Ishikawa (cell line): ENCODE measurements at regions not wholly inside any gene's neighbourhood (a gene's known extent, or its start where the extent isn't known, plus 50 kb on each side); places are given as distances from the start of the nearest gene placed in this dataset.

Experiments
- CEBPB ChIP-seq: IDR thresholded peaks from 2 replicates; pipeline ENCODE4 v1.6.1; 2012
- CREB1 ChIP-seq: IDR thresholded peaks from 2 replicates; pipeline ENCODE4 v1.6.1; 2012; ENCODE audit warnings: low read depth
- EGR1 ChIP-seq: IDR thresholded peaks from 2 replicates; pipeline ENCODE4 v1.6.1; 2012
- EP300 ChIP-seq: IDR thresholded peaks from 2 replicates; pipeline ENCODE4 v1.6.1; 2012; ENCODE audit warnings: borderline replicate concordance
- FOXM1 ChIP-seq: IDR thresholded peaks from 2 replicates; pipeline ENCODE4 v1.6.1; 2012; ENCODE audit warnings: low read depth, borderline replicate concordance
- NFIC ChIP-seq: IDR thresholded peaks from 2 replicates; pipeline ENCODE4 v1.6.1; 2012
- RAD21 ChIP-seq: IDR thresholded peaks from 2 replicates; pipeline ENCODE4 v1.6.1; 2012; ENCODE audit warnings: low read depth
- REST ChIP-seq: IDR thresholded peaks from 2 replicates; pipeline ENCODE4 v1.6.1; 2012; ENCODE audit warnings: low read depth, mild to moderate bottlenecking
- TAF1 ChIP-seq: IDR thresholded peaks from 2 replicates; pipeline ENCODE4 v1.6.1; 2012; ENCODE audit warnings: low read depth, mild to moderate bottlenecking
- TCF12 ChIP-seq: IDR thresholded peaks from 2 replicates; pipeline ENCODE4 v1.6.1; 2012; ENCODE audit warnings: low read depth
- YY1 ChIP-seq: IDR thresholded peaks from 2 replicates; pipeline ENCODE4 v1.6.1; 2012; ENCODE audit warnings: low read depth
- TF ChIP-seq, protein P1 (sequence below): IDR thresholded peaks from 2 replicates; pipeline ENCODE4 v1.6.1; 2012

DNA sequence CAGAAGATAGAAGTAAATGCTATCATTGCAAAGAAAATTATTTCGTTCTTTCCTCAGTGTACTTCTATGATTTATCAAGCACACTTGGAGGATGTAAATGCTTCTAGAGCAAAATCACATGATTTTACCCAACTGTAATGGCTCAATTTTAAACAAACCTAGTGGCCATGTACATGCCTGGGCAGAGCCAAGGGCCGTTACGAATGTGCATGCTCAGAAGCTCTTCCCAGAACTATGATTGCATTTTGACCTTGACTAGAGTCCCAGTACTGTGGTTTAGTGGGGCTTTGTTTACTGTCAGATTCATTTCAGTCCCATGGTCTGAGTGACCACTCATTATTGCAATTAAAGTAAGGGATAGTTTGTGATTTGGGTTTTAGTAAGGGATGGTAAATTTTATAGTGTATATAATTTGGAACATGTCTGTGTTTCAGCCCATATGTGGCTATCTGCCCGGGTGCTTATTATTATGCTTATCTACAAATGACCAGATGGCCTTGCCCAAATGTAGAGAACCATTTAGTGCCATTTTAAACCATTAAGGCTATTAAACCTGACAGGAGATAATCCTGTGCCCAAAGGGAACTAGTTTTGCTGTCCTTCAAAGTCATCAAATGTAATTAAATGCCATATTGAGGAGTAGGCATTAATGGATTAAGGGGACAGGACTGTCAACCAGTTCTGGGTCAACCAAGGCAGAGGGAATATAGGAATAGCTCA is 239.1 kb downstream of the ICOS start:
- TF ChIP-seq CEBPB (no peak), REST (no peak), EP300 (no peak), FOXM1 (no peak), EGR1 (no peak), RAD21 (no peak), NFIC (no peak), TCF12 (no peak), TAF1 (no peak), CREB1 (no peak), YY1 (no peak)
- TF ChIP-seq, protein P1, sequence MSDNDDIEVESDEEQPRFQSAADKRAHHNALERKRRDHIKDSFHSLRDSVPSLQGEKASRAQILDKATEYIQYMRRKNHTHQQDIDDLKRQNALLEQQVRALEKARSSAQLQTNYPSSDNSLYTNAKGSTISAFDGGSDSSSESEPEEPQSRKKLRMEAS = no peak
